ENCODE measurements at regions not wholly inside any gene's neighbourhood (a gene's known extent, or its start where the extent isn't known, plus 50 kb on each side); places are given as distances from the start of the nearest gene placed in this dataset.

DNA sequence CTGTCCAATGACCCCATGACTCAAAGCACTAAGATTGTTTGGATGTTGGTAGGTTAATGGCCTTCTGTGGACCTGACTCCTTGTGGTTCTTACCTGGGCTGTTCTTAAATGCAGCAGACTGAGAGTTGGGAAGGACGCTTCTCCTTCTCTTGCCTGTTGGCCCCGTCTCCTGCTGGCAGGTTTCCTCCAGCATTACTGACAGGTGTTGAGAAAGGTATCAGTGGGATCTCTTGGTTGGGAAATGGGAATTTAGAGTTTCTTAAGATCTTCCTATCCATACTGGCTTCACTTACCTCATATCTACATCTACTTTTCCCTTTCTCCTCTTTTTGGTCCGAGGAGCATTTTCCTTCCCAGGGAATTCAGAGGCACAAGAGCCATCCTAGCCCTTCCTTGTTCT, 57.9 kb downstream of the TET3 start:
- TF ChIP-seq, protein P1, sequence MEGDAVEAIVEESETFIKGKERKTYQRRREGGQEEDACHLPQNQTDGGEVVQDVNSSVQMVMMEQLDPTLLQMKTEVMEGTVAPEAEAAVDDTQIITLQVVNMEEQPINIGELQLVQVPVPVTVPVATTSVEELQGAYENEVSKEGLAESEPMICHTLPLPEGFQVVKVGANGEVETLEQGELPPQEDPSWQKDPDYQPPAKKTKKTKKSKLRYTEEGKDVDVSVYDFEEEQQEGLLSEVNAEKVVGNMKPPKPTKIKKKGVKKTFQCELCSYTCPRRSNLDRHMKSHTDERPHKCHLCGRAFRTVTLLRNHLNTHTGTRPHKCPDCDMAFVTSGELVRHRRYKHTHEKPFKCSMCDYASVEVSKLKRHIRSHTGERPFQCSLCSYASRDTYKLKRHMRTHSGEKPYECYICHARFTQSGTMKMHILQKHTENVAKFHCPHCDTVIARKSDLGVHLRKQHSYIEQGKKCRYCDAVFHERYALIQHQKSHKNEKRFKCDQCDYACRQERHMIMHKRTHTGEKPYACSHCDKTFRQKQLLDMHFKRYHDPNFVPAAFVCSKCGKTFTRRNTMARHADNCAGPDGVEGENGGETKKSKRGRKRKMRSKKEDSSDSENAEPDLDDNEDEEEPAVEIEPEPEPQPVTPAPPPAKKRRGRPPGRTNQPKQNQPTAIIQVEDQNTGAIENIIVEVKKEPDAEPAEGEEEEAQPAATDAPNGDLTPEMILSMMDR (conservative IDR thresholded peaks at IDR 0.05; ENCODE audit: low read depth, low read length) = no peak
- TF ChIP-seq EZH2 (IDR thresholded peaks at IDR 0.05; ENCODE audit: borderline replicate concordance, low read depth, low read length, poor library complexity, severe bottlenecking) = no peak

All from A673 (cell line).